Prostate gland (tissue), 2 donors: ENCODE measurements at regions not wholly inside any gene's neighbourhood (a gene's known extent, or its start where the extent isn't known, plus 50 kb on each side); places are given as distances from the start of the nearest gene placed in this dataset.

Experiments used
- CTCF ChIP-seq, 4 experiments: fragments of 200-600 bp in 2 of 4; fragments of 450-650 bp in 2 of 4; sonication (generic) in 2 of 4; IDR thresholded peaks; 1 replicate in 3 of 4; 2 replicates in 1 of 4; pipeline ENCODE4 v1.5.1; 2016 to 2019; ENCODE audit warnings: antibody characterized with exemption in 4 of 4, mild to moderate bottlenecking in 2 of 4, moderate library complexity in 2 of 4
- POLR2A ChIP-seq: fragments of 450-650 bp; IDR thresholded peaks from one replicate; pipeline ENCODE4 v1.6.1; 2016; ENCODE audit warnings: antibody characterized with exemption, mild to moderate bottlenecking
- POLR2AphosphoS5 ChIP-seq: sonication (generic); formaldehyde crosslinking; IDR thresholded peaks from one replicate; pipeline ENCODE4 v1.6.1; 2017; ENCODE audit warnings: antibody characterized with exemption

GRCh38 chr2:103977241-103977640 is 876.7 kb upstream of the POU3F3 start:
- TF ChIP-seq CTCF (IDR thresholded peaks at IDR 0.05) = no peak
- no peak for TF ChIP-seq POLR2A
- TF ChIP-seq POLR2AphosphoS5 = no peak
